ENCODE measurements at regions not wholly inside any gene's neighbourhood (a gene's known extent, or its start where the extent isn't known, plus 50 kb on each side); places are given as distances from the start of the nearest gene placed in this dataset.

DNA sequence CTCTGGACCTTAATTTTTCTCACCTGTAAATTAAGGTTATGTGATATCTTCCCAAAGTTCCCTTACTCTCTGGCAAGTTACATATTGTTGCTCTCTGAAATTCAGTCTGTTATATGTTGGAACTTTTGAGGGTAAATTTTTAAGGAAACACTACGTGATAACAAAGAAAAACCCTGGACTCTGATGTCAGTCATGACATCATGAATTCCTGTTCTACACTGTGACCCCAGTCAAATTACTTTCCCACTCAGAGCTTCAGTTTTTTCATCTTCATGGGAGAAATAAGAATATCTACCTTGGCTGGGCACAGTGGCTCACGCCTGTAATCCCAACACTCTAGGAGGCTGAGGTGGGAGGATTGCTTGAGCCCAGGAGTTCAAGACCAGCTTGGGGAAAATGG lies 164.6 kb upstream of the RALGAPA2 start:
- DNase-seq (ENCODE audit: low spot score): no peak

DNA sequence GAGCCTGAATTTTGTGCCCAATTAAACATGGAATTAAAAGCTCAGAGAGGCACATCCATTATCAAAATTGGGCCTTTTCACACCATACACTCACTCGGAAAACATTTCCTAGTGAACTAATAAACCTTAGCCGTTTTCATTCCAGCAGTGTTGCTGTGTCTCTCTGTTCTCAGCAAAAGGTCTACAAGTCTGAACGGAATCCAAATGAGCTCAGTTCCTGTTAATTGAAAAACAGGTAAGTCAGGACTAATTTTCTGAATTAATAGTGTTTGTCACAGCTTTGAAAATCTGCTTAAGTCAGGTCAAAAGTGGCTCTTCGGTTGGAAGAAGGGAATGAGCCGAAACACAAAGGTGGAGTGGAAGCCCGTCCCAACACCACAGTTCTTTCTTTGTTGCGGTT lies 163.3 kb upstream of the RALGAPA2 start:
- no peak for DNase-seq (ENCODE audit: low spot score)

- DNase-seq (ENCODE audit: low spot score): no peak
These were observed 160.0 kb upstream of the RALGAPA2 start for GRCh38 chr20:20872428-20872827.

- DNase-seq (ENCODE audit: low spot score): no peak
These were observed 156.8 kb upstream of the RALGAPA2 start for GRCh38 chr20:20869161-20869775.

- peak; percentile 82 for DNase-seq (ENCODE audit: low spot score)
These were observed 152.1 kb upstream of the RALGAPA2 start for GRCh38 chr20:20864351-20865096.

DNA sequence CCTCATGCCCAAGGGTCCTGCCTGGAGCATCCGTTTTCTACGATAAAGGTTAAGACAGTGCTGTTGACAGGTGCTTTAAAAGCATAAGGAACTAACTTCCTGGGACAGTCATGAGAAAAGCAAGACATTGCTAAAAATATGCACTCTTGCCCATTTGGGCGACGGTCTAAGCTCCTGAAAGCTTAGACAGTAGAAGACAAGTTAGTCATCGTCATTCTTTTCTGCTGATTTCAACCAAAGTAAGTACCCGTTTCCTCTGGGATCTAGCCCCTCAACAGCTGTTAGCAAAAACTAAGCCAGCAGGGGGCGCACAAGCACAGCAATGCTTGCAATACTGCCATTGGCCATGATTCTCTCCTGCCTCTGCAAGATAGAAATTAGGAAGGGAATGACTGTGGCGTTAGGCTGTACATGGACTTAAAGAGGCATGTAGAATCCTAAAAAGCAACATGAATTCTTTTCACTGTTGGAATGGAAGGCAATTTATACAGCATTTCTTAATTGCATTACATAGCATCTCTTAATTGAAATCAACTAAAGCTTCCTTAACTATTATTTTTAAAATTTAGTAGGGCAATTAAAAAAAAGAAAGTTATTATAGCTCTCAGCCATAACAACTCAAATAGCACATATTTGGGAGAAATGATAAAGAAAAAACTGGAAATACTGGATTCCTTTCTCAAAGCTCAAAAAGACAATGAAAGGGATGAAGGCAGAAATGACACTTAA lies 147.8 kb upstream of the RALGAPA2 start:
- peak; percentile 94 for DNase-seq (ENCODE audit: low spot score)

- DNase-seq (ENCODE audit: low spot score): no peak
These were observed 147.1 kb upstream of the RALGAPA2 start for GRCh38 chr20:20859510-20859909.

DNA sequence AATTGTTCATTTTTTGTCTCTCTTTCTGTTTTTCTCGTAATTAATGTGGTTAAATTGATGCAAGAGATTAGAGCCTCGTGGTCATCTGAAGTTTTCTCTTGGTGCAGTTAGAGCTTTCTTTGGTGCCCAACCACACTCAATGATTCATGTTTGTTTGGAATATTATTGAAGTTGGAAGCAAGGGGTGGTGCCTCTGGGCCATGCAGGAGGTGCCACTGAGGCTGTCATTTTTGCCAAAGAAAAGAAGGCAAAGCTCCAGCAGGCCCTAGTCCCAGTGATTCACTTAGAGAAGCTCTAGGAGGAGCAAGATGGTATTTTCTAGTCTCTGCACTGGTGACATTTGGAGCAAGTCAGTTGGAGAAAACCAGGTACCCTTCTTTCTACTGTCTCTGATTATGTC lies 144.5 kb upstream of the RALGAPA2 start:
- DNase-seq (ENCODE audit: low spot score): no peak

DNA sequence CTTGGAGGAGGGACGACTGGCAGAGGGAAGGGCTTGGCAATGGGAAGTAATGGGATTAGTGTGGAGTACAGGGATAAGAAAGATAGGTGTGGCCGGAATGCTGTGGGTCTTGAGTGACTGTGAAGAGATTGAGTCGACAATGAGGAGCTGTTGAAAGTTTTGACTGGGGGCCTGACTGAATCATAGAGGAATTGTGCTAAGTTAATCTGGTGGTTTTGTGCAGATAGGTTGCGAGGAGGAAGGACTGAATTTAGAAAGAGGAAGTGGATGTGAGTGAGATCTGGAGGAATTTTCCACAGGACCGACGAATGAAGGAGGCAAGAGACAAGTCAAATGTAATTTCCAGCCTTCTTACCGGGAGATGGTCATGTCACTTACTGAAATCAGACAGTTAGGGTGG lies 143.9 kb upstream of the RALGAPA2 start:
- DNase-seq (ENCODE audit: low spot score): peak; percentile 64

DNA sequence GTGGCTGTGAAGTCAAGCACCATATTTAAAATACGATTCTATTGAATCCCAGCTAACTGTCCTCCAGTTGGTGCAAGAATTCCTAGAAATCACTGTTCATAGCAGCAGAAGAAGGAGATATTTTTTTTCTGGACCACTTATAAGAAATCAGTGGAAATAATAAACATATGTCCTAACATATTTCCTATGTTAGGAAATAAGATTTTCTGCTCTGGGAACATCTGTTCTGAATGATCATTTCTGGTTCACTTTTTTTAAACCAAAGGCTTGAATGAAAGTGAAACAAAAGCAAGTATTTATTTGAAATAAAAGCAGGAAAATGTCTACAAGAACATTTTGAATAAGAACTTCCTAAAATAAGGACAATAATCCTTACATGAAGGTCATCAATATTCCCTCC lies 138.9 kb upstream of the RALGAPA2 start:
- no peak for DNase-seq (ENCODE audit: low spot score)

GRCh38 chr20:20850407-20850806 lies 138.0 kb upstream of the RALGAPA2 start:
- no peak for DNase-seq (ENCODE audit: low spot score)

GRCh38 chr20:20849161-20849560 lies 136.7 kb upstream of the RALGAPA2 start:
- peak; percentile 95 for DNase-seq (ENCODE audit: low spot score)

DNA sequence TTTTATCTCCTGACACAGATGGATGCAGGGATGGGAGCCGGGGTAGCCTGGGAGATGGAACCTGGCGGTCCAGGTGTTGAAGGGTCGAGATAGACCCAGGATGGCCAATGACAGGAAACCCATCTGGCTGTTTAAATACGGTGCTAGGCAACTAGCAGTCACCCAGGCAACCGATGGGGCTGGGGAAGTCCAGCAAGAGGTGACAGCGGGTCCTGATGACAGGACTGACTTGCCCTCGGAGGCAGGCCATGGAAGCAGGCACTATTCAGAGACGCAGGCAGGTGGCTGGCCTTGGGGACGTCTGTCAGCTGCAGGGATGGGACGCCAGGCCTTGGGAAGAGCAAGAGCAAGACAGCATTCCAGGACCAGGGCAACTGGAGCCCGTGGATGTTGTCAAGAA lies 135.4 kb upstream of the RALGAPA2 start:
- no peak for DNase-seq (ENCODE audit: low spot score)

DNA sequence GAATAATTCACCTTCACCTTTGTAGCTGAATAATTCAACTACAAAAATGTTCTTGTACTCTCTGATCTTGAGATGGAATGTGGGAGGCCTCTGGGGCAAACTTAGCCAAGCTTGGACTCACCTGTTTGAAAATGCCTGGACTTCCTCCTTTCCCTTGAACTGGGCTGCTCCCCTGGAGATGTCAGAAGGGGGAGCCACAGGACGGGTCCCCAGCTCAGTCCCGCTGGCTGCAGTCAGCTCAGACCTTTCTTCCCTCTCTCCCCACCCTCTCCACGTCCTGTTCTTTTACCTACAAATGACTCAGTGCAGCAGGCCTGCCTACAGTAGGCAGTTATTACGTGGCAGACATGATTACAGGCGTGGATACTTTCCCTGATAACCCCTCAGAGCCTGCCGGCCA lies 131.5 kb upstream of the RALGAPA2 start:
- no peak for DNase-seq (ENCODE audit: low spot score)

GRCh38 chr20:20839771-20840170 lies 127.3 kb upstream of the RALGAPA2 start:
- DNase-seq (ENCODE audit: low spot score): no peak

- DNase-seq (ENCODE audit: low spot score): peak; percentile 81
These were observed 125.2 kb upstream of the RALGAPA2 start for GRCh38 chr20:20837574-20838021.

DNA sequence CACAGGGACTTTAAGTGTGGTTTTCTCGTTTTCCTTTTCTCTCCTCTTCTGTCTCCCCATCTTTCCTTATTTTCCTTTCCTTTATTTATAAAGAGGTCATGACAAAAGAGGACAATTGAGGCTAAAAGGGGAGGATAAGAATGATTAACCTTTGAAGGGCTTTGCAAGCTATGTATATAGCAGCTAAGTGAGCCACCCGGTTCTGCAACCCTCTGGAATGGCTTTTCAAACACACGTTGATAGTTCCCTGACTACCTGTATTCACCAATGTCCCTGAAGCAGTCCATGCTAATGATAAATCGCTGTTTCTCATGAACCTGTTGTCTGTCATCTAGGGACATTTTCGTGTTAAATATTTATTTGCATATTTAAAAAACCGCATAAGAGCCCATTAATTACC lies 124.4 kb upstream of the RALGAPA2 start:
- no peak for DNase-seq (ENCODE audit: low spot score)

GRCh38 chr20:20835897-20836296 lies 123.5 kb upstream of the RALGAPA2 start:
- no peak for DNase-seq (ENCODE audit: low spot score)

GRCh38 chr20:20834008-20834407 lies 121.6 kb upstream of the RALGAPA2 start:
- no peak for DNase-seq (ENCODE audit: low spot score)

- DNase-seq (ENCODE audit: low spot score): no peak
These were observed 120.3 kb upstream of the RALGAPA2 start for GRCh38 chr20:20832715-20833114.

DNA sequence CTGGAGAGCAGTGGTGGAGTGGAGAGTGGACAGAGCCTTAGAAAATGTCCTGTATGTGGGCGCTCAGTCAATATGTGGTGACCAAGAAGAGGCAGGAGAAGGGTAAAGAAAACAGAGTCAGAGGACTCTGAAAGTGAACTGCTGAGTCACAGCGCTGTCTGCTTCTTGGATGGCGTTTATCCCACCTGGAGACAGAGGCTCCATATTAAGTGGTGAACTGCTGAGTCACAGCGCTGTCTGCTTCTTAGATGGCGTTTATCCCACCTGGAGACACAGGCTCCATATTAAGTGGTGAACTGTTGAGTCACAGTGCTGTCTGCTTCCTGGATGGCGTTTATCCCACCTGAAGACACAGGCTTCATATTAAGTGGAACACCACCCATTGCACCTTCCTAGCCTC lies 119.3 kb upstream of the RALGAPA2 start:
- DNase-seq (ENCODE audit: low spot score): no peak

- DNase-seq (ENCODE audit: low spot score): no peak
These were observed 117.2 kb upstream of the RALGAPA2 start for GRCh38 chr20:20829681-20830080.

GRCh38 chr20:20827992-20828597 lies 115.7 kb upstream of the RALGAPA2 start:
- DNase-seq (ENCODE audit: low spot score): no peak
